ENCODE measurements at regions not wholly inside any gene's neighbourhood (a gene's known extent, or its start where the extent isn't known, plus 50 kb on each side); places are given as distances from the start of the nearest gene placed in this dataset.

DNA sequence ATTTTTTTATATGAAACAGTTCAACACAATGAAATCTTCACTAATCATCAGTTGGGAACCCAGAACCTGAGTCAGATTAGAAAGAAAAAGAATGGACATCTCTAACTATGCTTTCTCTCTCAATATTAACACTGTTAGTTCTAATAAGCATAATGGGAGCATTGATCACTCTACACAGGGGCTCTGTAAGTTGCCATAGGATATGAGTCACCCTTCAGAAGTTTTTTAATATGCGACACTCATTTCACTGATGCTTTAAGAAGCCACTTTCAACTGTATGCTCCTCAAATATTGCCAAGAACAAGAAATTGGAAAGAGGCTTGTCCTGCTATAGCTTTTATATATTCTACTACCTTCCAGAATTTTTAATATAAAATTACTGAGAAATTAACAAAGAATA, 187.0 kb downstream of the AASDH start:
- DNase-seq: no peak

- no peak for DNase-seq
Measured at GRCh38 chr4:56198265-56198664, 189.0 kb downstream of the AASDH start.

DNA sequence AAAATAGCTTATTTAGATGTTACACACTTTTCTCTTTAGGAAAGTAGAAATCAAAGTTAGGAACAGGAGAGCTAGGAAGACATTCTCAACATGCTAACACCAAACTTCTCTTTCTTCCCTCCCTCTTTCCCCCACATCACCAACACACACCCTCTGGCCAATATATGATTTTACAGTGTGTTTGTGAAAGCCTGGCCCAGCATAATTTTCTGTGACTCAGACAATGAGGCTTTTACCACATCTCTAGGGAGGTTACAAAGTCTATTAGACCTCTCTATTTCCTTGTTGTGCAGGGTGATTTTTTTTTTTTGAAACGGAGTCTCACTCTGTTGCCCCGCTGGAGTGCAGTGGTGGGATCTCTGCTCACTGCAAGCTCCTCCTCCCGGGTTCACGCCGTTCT, 189.9 kb downstream of the AASDH start:
- no peak for DNase-seq

GRCh38 chr4:56195025-56195424, 192.3 kb downstream of the AASDH start:
- DNase-seq: no peak

GRCh38 chr4:56191534-56191933, 195.8 kb downstream of the AASDH start:
- no peak for DNase-seq

GRCh38 chr4:56187688-56188087, 199.6 kb downstream of the AASDH start:
- DNase-seq: no peak

DNA sequence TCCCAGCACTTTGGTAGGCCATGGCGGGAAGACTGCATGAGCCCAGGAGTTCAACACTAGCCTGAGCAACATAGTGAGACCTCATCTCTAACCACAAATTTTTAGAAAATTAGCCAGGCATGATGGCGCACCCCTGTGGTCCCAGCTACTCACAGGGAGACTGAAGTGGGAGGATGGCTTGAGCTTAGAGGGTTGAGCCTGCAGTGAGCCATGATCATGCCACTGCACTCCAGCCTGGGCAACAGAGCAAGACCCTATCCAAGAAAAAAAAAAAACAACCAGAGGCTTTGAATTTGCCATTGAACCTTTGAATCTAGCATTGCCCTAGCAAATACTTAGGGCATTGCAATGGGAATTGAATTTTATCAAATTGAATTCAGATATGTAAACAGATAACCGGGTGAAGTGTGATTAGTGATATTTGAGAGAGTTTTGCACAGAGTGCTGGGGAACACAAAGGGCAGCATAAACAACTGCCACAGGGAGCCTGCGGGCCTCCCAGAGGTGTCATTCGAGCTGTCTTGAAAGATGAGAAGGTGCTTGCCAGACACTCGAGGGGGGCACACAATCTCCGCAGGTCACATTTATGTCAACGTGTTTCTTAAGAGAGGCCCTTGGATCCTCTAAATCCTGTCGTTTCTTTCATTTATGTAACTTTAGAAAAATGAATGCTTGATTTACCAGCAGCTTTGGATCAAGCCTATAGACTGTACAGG, 200.3 kb downstream of the AASDH start:
- peak; percentile 11 for DNase-seq

DNA sequence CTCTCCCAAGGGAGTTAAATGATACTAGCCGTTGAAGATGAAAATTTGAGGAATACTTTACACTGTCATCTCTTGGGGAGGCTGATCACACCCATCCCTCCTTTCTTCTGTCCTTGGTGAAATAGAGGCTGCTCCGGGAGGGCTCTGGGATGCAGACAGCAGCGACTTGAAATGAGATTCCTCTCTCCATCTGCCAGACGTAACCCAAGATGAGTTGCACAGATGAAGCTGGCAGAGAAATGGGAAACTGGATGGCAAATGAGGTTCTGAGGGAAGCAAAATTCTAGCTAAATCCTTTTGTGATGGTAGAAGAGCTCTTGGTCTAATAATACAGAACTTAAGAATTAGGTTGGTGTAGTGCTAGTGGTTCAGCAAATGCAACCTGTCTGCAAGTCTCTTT, 201.4 kb downstream of the AASDH start:
- no peak for DNase-seq

GRCh38 chr4:56184214-56184613, 203.1 kb downstream of the AASDH start:
- no peak for DNase-seq

GRCh38 chr4:56183344-56183959, 203.8 kb downstream of the AASDH start:
- no peak for DNase-seq

DNA sequence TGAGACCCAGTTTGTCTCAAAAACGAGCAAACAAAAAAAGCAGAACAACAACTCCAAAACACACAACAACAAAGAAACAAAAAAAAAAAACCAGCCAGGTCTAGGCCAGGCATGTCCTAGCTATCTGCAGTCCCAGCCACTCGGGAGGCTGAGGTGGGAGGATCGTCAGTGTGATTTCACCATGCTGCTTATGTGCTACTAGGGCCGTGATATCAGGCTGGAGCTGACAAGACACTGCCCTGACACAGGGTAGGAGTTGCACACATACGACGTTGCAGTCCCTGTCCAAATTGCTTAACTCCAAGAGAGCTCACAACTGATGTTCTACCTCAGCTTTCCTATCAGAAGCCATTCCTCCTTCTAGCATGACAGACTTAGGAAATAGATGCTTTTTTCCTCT, 204.9 kb downstream of the AASDH start:
- peak; percentile 40 for DNase-seq

- peak; percentile 84 for DNase-seq
Measured at GRCh38 chr4:56181140-56181953, 205.9 kb downstream of the AASDH start.

DNA sequence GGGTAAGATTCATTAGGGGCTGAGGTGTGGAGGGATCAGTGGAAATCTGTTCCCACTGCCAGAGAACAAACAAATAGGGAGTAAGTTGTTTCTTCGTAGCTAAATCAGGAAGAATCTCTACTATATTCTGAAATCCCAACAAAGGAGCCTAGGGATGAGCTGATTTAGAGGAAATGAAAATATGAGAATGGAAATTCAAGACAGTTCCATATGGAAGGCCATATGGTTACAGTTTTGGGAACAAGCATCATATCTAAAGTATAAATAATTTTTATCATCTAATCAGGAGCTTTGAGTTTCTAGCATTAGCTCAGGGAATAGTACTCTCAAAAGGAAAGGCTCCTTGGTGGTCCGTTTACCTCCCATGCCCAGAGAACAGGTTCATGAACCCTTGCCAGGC, 218.2 kb downstream of the AASDH start:
- DNase-seq: no peak

DNA sequence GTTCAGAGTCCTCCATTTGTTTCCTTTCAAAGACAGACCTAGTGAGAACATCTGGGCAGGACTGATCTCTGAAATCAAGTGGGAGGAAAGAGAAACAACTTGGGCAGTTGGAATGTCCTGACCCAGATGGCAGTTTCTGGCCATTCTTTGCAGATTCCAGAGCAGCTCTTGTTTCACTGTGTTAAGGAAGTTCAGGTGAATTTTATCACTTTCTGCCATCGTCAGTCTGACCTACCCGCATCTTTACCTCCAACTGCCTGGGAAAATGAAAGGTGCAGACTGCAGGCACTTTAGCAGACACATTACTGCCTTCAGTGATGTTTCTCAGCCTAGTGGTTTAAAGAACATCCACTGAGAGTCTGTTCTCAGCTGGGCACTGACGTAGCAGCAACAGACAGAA, 216.2 kb downstream of the CEP135 start:
- DNase-seq: no peak

GRCh38 chr4:56160636-56161035, 211.9 kb downstream of the CEP135 start:
- no peak for DNase-seq

DNA sequence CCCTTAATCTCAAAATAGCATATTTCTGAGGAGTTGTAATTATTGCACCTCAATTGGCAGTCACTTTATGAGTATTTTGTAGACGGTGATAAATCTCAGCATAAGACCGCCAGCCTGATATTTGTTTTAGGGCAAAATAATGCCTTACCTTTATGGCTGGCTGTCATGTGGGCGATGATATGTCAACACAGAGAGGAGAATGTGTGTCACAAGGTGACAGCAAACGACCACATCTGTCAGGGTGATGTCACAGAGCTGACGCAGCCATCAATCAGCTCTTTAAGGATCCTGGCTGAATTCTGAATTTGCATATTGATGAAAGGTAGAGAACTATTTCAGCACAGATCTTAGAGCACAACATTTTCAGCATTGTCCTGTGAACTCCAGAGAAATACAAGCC, 209.7 kb downstream of the CEP135 start:
- no peak for DNase-seq

- no peak for DNase-seq
Measured at GRCh38 chr4:56156141-56156540, 207.4 kb downstream of the CEP135 start.

DNA sequence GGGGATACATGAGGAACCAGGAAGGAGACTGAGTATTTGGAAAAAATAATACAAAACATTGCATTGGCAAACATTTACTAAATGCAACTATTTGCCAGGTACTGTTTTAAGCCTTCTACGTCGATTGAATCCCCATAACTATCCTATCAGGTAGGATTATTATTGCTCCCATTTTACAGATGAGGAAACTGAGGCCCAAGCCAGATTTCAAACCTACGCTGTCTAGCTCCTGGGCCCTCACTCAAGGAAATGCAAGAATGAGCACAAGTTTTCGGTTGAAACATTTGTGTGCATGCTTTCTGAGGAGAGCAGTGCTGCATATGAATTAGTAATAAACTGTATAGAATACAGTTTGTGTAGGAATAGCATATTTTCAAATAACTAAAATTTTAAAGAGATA, 206.7 kb downstream of the CEP135 start:
- no peak for DNase-seq

DNA sequence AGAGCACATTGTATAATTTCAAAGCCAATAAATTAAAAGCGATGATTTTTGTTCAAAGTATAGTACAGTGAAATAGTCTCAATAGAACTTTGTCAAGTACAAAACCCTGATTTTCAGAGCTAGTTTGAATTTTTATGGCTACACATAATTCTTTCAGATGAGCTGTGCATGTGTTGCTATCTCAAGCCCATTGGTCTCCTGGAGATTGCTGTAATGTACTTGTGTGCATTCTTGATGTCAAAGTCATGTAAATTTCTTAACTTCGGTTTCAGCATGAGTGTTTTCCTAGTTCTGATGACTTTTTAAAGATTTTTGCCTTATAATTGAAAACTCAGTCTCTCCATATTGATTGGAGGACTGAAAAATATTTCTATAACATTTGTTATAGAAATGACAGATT, 200.8 kb downstream of the CEP135 start:
- DNase-seq: no peak

GRCh38 chr4:56148428-56148827, 199.7 kb downstream of the CEP135 start:
- DNase-seq: no peak

DNA sequence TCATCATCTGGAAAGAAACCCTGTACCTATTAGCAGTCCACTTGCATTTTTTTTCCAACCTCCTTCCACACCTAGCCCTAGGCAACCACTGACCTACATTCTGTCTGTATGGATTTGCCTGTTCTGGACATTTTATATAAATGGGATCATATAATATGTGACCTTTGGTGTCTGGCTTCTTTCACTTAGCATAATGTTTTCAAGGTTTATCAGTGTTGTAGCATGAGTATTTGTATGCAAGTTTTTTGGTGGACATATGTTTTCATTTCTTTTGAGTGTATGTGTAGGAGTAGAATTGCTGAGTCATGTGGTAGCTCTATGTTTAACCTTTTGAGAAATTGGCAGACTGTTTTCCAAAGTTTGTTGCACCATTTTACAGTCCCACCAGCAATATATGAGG, 198.6 kb downstream of the CEP135 start:
- DNase-seq: peak; percentile 38

GRCh38 chr4:56146956-56147355, 198.2 kb downstream of the CEP135 start:
- DNase-seq: no peak

DNA sequence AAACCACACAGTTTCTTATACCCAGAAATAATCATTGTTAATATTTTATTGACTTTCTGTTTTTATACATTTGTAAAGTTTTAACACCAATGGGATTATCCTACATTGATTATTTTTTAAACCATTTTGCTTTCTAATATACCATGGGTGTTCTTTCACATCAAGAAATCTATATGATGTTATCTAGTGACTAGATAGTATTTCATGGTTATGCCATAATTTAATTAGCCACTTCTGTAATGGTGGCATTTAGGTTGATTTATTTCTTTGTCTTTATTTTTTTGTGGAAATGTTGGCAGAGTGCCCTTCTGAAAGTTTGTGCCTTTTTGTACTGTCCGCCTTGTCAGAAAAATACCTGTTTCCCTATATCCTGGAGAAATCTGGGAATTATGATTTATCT, 193.3 kb downstream of the CEP135 start:
- no peak for DNase-seq

DNA sequence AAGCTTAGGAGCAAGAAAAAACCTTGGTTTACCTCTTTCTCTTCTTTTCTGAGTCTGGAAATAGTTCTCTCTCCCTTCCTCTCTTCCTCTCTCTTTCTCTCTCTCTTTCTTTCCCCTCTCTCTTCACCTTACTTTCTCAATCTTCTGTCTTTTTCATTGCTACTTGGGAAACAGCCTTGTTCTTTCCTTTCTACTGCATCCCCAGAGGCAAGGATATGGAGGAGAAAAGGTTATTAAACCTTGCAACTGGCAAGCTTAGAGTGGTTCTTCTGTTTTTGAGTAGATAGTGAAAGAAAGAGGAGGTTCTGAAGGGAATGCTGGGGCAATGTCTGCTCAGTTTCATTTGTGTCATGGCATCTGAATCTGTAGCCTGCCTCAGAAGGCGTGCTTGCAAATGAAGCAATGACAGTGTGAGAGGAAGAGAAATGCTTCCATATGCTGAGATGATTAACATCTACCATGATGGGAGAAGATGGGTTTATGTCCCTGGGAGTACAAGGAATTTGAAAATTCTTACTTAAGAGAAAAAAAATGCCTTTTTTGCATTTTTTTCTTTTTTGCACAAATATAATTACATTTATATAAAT, 190.6 kb downstream of the CEP135 start:
- DNase-seq: no peak

Measured in hematopoietic multipotent progenitor cell treated with erythropoietin and hydrocortisone succinate and interleukin-3 and kit ligand, for 4 days (in vitro differentiated cells).